ENCODE measurements at regions not wholly inside any gene's neighbourhood (a gene's known extent, or its start where the extent isn't known, plus 50 kb on each side); places are given as distances from the start of the nearest gene placed in this dataset.

- no peak for TF ChIP-seq ZBTB43 (CRISPR knock-in tag; IDR thresholded peaks at IDR 0.05)
- TF ChIP-seq, protein P1, sequence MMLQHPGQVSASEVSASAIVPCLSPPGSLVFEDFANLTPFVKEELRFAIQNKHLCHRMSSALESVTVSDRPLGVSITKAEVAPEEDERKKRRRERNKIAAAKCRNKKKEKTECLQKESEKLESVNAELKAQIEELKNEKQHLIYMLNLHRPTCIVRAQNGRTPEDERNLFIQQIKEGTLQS (CRISPR knock-in tag; conservative IDR thresholded peaks at IDR 0.05) = no peak
- TF ChIP-seq SMAD4 (CRISPR knock-in tag; IDR thresholded peaks at IDR 0.05) = no peak
- TF ChIP-seq, protein P2, sequence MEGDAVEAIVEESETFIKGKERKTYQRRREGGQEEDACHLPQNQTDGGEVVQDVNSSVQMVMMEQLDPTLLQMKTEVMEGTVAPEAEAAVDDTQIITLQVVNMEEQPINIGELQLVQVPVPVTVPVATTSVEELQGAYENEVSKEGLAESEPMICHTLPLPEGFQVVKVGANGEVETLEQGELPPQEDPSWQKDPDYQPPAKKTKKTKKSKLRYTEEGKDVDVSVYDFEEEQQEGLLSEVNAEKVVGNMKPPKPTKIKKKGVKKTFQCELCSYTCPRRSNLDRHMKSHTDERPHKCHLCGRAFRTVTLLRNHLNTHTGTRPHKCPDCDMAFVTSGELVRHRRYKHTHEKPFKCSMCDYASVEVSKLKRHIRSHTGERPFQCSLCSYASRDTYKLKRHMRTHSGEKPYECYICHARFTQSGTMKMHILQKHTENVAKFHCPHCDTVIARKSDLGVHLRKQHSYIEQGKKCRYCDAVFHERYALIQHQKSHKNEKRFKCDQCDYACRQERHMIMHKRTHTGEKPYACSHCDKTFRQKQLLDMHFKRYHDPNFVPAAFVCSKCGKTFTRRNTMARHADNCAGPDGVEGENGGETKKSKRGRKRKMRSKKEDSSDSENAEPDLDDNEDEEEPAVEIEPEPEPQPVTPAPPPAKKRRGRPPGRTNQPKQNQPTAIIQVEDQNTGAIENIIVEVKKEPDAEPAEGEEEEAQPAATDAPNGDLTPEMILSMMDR (IDR thresholded peaks at IDR 0.05) = no peak
- TF ChIP-seq, protein P3, sequence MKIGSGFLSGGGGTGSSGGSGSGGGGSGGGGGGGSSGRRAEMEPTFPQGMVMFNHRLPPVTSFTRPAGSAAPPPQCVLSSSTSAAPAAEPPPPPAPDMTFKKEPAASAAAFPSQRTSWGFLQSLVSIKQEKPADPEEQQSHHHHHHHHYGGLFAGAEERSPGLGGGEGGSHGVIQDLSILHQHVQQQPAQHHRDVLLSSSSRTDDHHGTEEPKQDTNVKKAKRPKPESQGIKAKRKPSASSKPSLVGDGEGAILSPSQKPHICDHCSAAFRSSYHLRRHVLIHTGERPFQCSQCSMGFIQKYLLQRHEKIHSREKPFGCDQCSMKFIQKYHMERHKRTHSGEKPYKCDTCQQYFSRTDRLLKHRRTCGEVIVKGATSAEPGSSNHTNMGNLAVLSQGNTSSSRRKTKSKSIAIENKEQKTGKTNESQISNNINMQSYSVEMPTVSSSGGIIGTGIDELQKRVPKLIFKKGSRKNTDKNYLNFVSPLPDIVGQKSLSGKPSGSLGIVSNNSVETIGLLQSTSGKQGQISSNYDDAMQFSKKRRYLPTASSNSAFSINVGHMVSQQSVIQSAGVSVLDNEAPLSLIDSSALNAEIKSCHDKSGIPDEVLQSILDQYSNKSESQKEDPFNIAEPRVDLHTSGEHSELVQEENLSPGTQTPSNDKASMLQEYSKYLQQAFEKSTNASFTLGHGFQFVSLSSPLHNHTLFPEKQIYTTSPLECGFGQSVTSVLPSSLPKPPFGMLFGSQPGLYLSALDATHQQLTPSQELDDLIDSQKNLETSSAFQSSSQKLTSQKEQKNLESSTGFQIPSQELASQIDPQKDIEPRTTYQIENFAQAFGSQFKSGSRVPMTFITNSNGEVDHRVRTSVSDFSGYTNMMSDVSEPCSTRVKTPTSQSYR (CRISPR knock-in tag; IDR thresholded peaks at IDR 0.05) = no peak
- TF ChIP-seq ZBTB21 (CRISPR knock-in tag; IDR thresholded peaks at IDR 0.05; ENCODE audit: borderline replicate concordance) = no peak
- no peak for TF ChIP-seq NFYB (CRISPR knock-in tag; conservative IDR thresholded peaks at IDR 0.05; ENCODE audit: low read depth)
- TF ChIP-seq ETV6 (CRISPR knock-in tag; IDR thresholded peaks at IDR 0.05) = no peak
Measured at GRCh38 chr11:104738918-104739317, 159.3 kb downstream of the CASP12 start.
